Gastrocnemius medialis (tissue), 4 donors: ENCODE measurements at regions not wholly inside any gene's neighbourhood (a gene's known extent, or its start where the extent isn't known, plus 50 kb on each side); places are given as distances from the start of the nearest gene placed in this dataset.

Experiments used
- ATAC-seq, 2 donors: fragments of 150-250 bp; one replicate each; pipeline ENCODE4 v1.9.1; 2016
- DNase-seq, 2 donors: peaks; one replicate each; pipeline ENCODE4 v3.0.0-alpha.2; 2019
- H3K27ac ChIP-seq, 4 donors: fragments of 200-600 bp; sonication (generic); 1 replicate in 1 of 4; 2 replicates in 3 of 4; pipeline ENCODE4 v1.5.1; 2016 to 2018; ENCODE audit warnings: mild to moderate bottlenecking in 2 of 4, moderate library complexity in 1 of 4
- H3K27me3 ChIP-seq, 3 donors: fragments of 200-600 bp; sonication (generic) in 2 of 3; 1 replicate in 1 of 3; 2 replicates in 2 of 3; pipeline versions ENCODE4 v1.5.1 to v1.6.0; 2016 to 2019; ENCODE audit warnings: mild to moderate bottlenecking in 1 of 3, moderate library complexity in 1 of 3
- H3K36me3 ChIP-seq, 2 donors: fragments of 200-600 bp; sonication (generic) in 1 of 2; one replicate each; pipeline ENCODE4 v1.5.1; 2017 to 2018
- H3K4me1 ChIP-seq, 2 donors: fragments of 200-600 bp; sonication (generic) in 1 of 2; one replicate each; pipeline ENCODE4 v1.5.1; 2016 to 2017; ENCODE audit warnings: mild to moderate bottlenecking in 2 of 2
- H3K4me3 ChIP-seq, 4 donors: fragments of 200-600 bp; sonication (generic) in 3 of 4; 1 replicate in 1 of 4; 2 replicates in 3 of 4; pipeline ENCODE4 v1.5.1; 2016 to 2019; ENCODE audit warnings: mild to moderate bottlenecking in 2 of 4
- H3K9me3 ChIP-seq, 3 donors: fragments of 200-600 bp; sonication (generic) in 2 of 3; 1 replicate in 1 of 3; 2 replicates in 2 of 3; pipeline ENCODE4 v1.5.1; 2016 to 2019
- POLR2A ChIP-seq, 2 donors: fragments of 450-650 bp; IDR thresholded peaks; one replicate each; pipeline ENCODE4 v1.6.1; 2017; ENCODE audit warnings: antibody characterized with exemption in 2 of 2, mild to moderate bottlenecking in 2 of 2, moderate library complexity in 2 of 2
- in situ Hi-C, 4 donors: fragments of 200-750 bp; cut with MboI; loops; one replicate each; pipeline versions ENCODE4 v1.15.0 to v1.8.0; 2017; ENCODE audit warnings: low sequenced_read_pairs in 4 of 4
- intact Hi-C: fragments of 100-400 bp; cut with DNase I; formaldehyde crosslinking; loops from one replicate; pipeline ENCODE4 v1.15.1; 2023; ENCODE audit warnings: low total_unique reads
- TF ChIP-seq, protein P1 (sequence below), 5 experiments: fragments of 450-650 bp in 3 of 5; fragments of 200-600 bp in 2 of 5; sonication (generic) in 2 of 5; IDR thresholded peaks in 4 of 5; conservative IDR thresholded peaks in 1 of 5; 1 replicate in 4 of 5; 2 replicates in 1 of 5; pipeline ENCODE4 v1.5.1; 2016 to 2019; ENCODE audit warnings: antibody characterized with exemption in 5 of 5, mild to moderate bottlenecking in 3 of 5, moderate library complexity in 3 of 5

GRCh38 chr14:26917086-26917485 lies 319.3 kb upstream of the NOVA1 start:
- ATAC-seq = peak; percentile 88
- Histone ChIP-seq H3K27ac (peak overlapping the region in 3 of 4 donors; percentile 46 to 56 (median 56)), H3K4me3 (no peak overlapping the region), H3K4me1 (no peaks in the 10 kb centered on the region), H3K9me3 (no peaks in the 10 kb centered on the region), H3K36me3 (no peaks in the 10 kb centered on the region), H3K27me3 (no peaks in the 10 kb centered on the region)
- DNase-seq = peak; percentile 10 to 27
- intact Hi-C loops (no loop called here), in situ Hi-C loops (no loop called here)
- TF ChIP-seq, protein P1, sequence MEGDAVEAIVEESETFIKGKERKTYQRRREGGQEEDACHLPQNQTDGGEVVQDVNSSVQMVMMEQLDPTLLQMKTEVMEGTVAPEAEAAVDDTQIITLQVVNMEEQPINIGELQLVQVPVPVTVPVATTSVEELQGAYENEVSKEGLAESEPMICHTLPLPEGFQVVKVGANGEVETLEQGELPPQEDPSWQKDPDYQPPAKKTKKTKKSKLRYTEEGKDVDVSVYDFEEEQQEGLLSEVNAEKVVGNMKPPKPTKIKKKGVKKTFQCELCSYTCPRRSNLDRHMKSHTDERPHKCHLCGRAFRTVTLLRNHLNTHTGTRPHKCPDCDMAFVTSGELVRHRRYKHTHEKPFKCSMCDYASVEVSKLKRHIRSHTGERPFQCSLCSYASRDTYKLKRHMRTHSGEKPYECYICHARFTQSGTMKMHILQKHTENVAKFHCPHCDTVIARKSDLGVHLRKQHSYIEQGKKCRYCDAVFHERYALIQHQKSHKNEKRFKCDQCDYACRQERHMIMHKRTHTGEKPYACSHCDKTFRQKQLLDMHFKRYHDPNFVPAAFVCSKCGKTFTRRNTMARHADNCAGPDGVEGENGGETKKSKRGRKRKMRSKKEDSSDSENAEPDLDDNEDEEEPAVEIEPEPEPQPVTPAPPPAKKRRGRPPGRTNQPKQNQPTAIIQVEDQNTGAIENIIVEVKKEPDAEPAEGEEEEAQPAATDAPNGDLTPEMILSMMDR (IDR thresholded peaks at IDR 0.05 in 4 of 5, conservative IDR thresholded peaks at IDR 0.05 in 1 of 5) = peak in 1 of 5 experiments; percentile 14
- TF ChIP-seq POLR2A (IDR thresholded peaks at IDR 0.05) = no peak

GRCh38 chr14:26925876-26926584 lies 328.2 kb upstream of the NOVA1 start:
- intact Hi-C loops = no loop called here
- Histone ChIP-seq H3K27me3 (no peaks in the 10 kb centered on the region), H3K4me3 (no peak overlapping the region), H3K9me3 (no peaks in the 10 kb centered on the region), H3K4me1 (no peaks in the 10 kb centered on the region), H3K27ac (no peak overlapping the region), H3K36me3 (no peaks in the 10 kb centered on the region)
- ATAC-seq (no peak), DNase-seq (no peak)
- in situ Hi-C loops = no loop called here
- no peak for TF ChIP-seq POLR2A (IDR thresholded peaks at IDR 0.05)
- TF ChIP-seq, protein P1 (IDR thresholded peaks at IDR 0.05 in 4 of 5, conservative IDR thresholded peaks at IDR 0.05 in 1 of 5) = no peak

GRCh38 chr14:26926585-26926984 lies 328.8 kb upstream of the NOVA1 start:
- H3K4me3 ChIP-seq = no peak overlapping the region
- no peak for DNase-seq
- no peak overlapping the region for H3K27ac ChIP-seq
- ATAC-seq = no peak
- H3K27me3 ChIP-seq = no peaks in the 10 kb centered on the region
- intact Hi-C loops = no loop called here
- no peaks in the 10 kb centered on the region for H3K4me1 ChIP-seq
- TF ChIP-seq, protein P1 (IDR thresholded peaks at IDR 0.05 in 4 of 5, conservative IDR thresholded peaks at IDR 0.05 in 1 of 5) = no peak
- no peak for TF ChIP-seq POLR2A (IDR thresholded peaks at IDR 0.05)
- in situ Hi-C loops = no loop called here
- no peaks in the 10 kb centered on the region for H3K36me3 ChIP-seq
- H3K9me3 ChIP-seq = no peaks in the 10 kb centered on the region

GRCh38 chr14:26928019-26928418 lies 330.2 kb upstream of the NOVA1 start:
- DNase-seq = no peak

More at GRCh38 chr14:26928019-26928418, 330.2 kb upstream of the NOVA1 start:
- TF ChIP-seq, protein P1 (IDR thresholded peaks at IDR 0.05 in 4 of 5, conservative IDR thresholded peaks at IDR 0.05 in 1 of 5) = no peak
- TF ChIP-seq POLR2A (IDR thresholded peaks at IDR 0.05) = no peak
- Histone ChIP-seq H3K4me3 (no peak overlapping the region), H3K9me3 (no peaks in the 10 kb centered on the region), H3K4me1 (no peaks in the 10 kb centered on the region), H3K27ac (no peak overlapping the region), H3K36me3 (no peaks in the 10 kb centered on the region), H3K27me3 (no peaks in the 10 kb centered on the region)
- in situ Hi-C loops = no loop called here
- intact Hi-C loops = no loop called here
- ATAC-seq = no peak
